GM12865 (cell line): ENCODE measurements at regions not wholly inside any gene's neighbourhood (a gene's known extent, or its start where the extent isn't known, plus 50 kb on each side); places are given as distances from the start of the nearest gene placed in this dataset.
"Not testable (repeated sequence)": the region's sequence is repeated elsewhere in the genome, so short reads cannot be mapped to it uniquely, and the experiment has no call there.

ENCODE experiments used
- DNase-seq: peaks from one replicate; pipeline ENCODE4 v3.0.0; 2010; ENCODE audit warnings: low read depth
- H3K4me3 ChIP-seq: 2 replicates; pipeline ENCODE4 v1.5.1; 2011; ENCODE audit warnings: mild to moderate bottlenecking, low read depth, low read length, control low read depth
- TF ChIP-seq, protein P1 (sequence below): IDR thresholded peaks from 2 replicates; pipeline ENCODE4 v1.5.1; 2011; ENCODE audit warnings: low read length, control low read depth, low read depth, inconsistent platforms; ENCODE audit not compliant: insufficient read depth; ENCODE audit errors: missing control alignments

DNA sequence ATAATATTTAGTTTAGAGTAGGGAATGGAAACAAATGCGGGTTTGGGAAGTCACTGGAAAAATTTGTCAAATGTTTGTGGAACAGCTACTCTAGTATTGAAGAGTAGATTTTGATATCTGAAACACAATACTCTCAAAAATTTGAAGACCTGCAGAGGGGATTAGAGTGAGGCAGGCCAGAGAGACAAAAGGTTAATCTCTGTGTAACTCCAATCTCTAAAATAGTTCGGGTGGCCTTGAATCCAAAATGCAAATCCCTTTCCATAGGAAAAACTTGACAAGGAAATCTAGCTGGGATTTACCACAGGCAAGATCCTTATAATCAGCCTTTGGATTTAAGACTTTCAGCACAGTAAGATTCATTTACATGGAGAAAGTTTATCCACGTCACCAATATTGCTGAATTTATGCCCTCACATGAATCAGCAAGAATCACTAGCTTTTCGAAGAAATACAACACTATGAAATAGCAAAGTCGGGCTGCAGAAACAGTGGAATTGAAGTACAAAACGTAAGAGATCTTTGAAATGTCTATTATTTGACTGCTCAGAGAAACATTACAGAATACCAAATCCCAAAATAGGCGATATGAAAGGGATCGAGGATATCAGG is 423.7 kb upstream of the ZNF804A start:
- TF ChIP-seq, protein P1, sequence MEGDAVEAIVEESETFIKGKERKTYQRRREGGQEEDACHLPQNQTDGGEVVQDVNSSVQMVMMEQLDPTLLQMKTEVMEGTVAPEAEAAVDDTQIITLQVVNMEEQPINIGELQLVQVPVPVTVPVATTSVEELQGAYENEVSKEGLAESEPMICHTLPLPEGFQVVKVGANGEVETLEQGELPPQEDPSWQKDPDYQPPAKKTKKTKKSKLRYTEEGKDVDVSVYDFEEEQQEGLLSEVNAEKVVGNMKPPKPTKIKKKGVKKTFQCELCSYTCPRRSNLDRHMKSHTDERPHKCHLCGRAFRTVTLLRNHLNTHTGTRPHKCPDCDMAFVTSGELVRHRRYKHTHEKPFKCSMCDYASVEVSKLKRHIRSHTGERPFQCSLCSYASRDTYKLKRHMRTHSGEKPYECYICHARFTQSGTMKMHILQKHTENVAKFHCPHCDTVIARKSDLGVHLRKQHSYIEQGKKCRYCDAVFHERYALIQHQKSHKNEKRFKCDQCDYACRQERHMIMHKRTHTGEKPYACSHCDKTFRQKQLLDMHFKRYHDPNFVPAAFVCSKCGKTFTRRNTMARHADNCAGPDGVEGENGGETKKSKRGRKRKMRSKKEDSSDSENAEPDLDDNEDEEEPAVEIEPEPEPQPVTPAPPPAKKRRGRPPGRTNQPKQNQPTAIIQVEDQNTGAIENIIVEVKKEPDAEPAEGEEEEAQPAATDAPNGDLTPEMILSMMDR: no peak
- H3K4me3 ChIP-seq: no peak overlapping the region
- DNase-seq: no peak

DNA sequence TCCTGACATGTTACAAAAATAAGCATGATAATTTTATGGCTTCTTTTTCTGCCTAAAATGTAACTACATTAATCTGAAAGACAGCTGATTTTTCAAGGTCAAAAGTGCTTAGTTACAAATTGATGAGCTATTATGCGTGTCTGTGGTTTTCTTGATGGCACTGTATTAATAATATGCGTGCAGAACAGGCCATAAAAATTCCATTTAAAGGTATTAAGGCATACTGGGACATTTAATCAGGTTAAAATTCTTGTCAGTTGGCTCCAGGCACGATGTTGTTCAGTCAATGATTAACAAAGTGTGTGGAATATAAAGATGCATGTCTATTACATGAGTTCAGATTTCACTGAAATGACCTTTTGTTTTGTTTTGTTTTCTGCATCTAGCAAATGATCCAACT is 420.1 kb upstream of the ZNF804A start:
- no peak overlapping the region for H3K4me3 ChIP-seq
- no peak for DNase-seq
- TF ChIP-seq, protein P1: no peak

DNA sequence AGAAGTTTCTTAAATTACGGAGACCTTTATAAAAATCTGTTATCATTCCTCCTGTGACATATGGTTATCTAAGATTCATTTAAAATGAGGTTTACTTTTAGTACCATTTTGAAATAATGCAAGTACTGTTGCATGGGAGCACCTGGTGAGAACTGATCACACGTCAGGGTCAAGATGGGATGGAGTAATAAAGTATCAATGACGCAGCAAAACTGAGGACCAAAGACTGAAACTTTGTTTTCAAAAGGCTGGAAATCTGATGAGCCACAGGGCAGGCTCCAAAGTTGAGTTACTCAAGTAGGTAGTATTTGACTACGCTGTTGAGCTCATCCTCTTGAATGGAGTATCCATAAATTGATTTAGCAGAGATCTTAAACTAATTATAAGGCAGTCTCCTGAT is 411.9 kb upstream of the ZNF804A start:
- H3K4me3 ChIP-seq: no peak overlapping the region
- TF ChIP-seq, protein P1: no peak
- DNase-seq: no peak

DNA sequence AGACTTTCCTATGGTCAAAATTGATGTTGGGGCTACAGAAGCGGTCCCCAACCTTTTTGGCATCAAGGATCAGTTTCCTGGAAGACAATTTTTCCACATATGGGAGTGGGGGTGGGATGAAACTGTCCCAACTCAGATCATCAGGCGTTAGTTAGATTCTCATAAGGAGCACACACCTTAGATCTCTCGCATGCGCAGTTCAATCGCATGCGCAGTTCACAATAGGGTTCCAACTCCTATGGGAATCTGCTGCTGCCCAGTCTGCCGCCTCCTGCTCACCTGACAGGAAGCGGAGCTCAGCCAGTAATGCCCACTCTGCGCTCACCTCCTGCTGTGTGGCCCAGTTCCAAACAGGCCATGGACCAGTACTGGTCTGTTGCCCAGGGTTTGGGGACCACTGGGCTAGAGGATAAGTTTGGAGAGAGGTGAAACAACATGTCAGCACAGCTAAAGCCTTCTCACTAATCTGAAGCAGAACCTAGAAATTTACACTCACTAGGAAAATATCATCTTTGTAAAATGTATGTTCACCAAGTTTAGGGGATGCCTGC is 410.8 kb upstream of the ZNF804A start:
- no peak for DNase-seq
- TF ChIP-seq, protein P1: no peak
- no peak overlapping the region for H3K4me3 ChIP-seq

DNA sequence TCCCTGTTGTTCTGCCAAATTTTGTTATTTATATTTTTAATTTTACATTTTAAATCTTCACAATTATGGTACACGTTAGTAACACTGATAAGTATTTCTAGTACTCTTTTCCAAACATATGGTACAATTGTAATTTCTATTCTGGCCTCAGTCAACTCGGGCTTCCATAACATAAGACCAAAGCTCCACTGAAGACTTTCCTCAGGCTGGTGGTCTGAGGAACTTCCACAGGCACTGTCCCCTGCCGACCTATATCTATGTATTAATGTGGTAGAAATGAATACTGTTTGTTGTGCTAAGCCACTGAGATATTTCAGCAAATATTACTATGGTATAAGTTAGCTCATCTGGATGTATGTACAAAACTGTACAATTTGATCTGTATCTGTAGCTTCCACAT is 407.6 kb upstream of the ZNF804A start:
- TF ChIP-seq, protein P1: no peak
- DNase-seq: no peak
- H3K4me3 ChIP-seq: no peak overlapping the region

DNA sequence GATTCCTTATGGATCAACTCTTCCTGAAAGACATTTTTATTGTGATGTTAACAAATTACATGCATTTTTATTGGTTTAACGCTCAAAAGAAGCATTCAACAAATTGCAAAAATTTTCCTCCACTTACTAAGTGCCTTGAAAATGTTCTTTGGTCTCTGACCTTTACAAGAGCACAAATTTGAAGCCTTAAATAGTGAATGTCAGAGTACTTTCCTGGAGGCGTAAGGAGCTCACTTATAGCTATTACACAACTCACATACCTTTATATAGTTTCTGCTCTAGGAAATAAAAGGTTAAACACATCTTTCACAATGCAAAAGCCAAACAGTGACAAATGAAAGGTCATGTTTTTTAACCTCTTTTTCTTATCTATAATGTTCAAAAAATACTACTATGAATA is 405.7 kb upstream of the ZNF804A start:
- TF ChIP-seq, protein P1: no peak
- DNase-seq: no peak
- no peak overlapping the region for H3K4me3 ChIP-seq

DNA sequence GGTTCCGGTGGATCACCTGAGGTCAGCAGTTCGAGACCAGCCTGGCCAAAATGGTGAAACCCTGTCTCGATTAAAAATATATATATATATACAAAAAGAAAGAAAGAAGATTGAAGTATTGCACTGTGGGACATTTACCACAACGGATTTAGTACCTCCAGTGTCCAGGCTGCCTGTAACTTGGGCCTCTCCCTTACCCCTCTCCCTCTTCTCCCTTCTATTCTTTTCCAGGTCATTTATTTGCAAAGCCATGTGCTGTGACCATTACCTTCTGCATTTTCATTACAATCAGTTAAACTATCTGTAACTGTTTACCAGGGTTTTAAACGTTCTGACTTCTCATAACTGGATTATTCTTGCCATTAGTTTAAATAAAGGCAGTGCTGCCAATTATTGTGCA is 400.9 kb upstream of the ZNF804A start:
- TF ChIP-seq, protein P1: no peak
- H3K4me3 ChIP-seq: no peak overlapping the region
- DNase-seq: no peak

DNA sequence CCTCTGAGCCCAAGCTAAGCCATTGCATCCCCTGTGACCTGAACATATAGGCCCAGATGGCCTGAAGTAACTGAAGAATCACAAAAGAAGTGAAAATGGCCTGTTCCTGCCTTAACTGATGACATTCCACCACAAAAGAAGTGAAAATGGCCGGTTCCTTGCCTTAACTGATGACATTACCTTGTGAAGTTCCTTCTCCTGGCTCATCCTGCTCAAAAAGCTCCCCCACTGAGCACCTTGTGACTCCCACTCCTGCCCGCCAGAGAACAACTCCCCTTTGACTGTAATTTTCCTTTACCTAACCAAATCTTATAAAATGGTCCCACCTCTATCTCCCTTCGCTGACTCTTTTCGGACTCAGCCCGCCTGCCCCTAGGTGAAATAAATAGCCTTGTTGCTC is 399.5 kb upstream of the ZNF804A start:
- not testable (repeated sequence) for DNase-seq, H3K4me3 ChIP-seq
